ENCODE measurements at regions not wholly inside any gene's neighbourhood (a gene's known extent, or its start where the extent isn't known, plus 50 kb on each side); places are given as distances from the start of the nearest gene placed in this dataset.

GRCh38 chr14:54226103-54226502 is 170.7 kb upstream of the CDKN3 start:
- TF ChIP-seq EZH2 (IDR thresholded peaks at IDR 0.05; ENCODE audit: borderline replicate concordance) (no peak), EZH2phosphoT487 (IDR thresholded peaks at IDR 0.05; ENCODE audit: low read depth, severe bottlenecking, unreplicated experiment) (no peak)
- TF ChIP-seq, protein P1, sequence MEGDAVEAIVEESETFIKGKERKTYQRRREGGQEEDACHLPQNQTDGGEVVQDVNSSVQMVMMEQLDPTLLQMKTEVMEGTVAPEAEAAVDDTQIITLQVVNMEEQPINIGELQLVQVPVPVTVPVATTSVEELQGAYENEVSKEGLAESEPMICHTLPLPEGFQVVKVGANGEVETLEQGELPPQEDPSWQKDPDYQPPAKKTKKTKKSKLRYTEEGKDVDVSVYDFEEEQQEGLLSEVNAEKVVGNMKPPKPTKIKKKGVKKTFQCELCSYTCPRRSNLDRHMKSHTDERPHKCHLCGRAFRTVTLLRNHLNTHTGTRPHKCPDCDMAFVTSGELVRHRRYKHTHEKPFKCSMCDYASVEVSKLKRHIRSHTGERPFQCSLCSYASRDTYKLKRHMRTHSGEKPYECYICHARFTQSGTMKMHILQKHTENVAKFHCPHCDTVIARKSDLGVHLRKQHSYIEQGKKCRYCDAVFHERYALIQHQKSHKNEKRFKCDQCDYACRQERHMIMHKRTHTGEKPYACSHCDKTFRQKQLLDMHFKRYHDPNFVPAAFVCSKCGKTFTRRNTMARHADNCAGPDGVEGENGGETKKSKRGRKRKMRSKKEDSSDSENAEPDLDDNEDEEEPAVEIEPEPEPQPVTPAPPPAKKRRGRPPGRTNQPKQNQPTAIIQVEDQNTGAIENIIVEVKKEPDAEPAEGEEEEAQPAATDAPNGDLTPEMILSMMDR (IDR thresholded peaks at IDR 0.05; ENCODE audit: poor library complexity) = no peak
- Histone ChIP-seq H3K4me3 (no peak overlapping the region), H3K9me3 (ENCODE audit: low read depth) (no peaks in the 10 kb centered on the region), H3K4me2 (no peak overlapping the region), H3K27me3 (peaks cover 4% of the 10 kb centered on the region), H3K4me1 (ENCODE audit: insufficient read depth) (peaks cover 11% of the 10 kb centered on the region), H3K36me3 (replicated peaks; ENCODE audit: insufficient read depth, low read depth) (no peaks in the 10 kb centered on the region), H3K79me2 (no peaks in the 10 kb centered on the region), H4K20me1 (ENCODE audit: insufficient read depth, poor library complexity, severe bottlenecking) (no peaks in the 10 kb centered on the region), H2AFZ (no peak overlapping the region), H3K9me2 (replicated peaks; ENCODE audit: insufficient read depth) (no peaks in the 10 kb centered on the region), H3K27ac (no peak overlapping the region)
- no peak for DNase-seq (ENCODE audit: low spot score)
- WGBS (ENCODE audit: low lambda C conversion rate, missing lambda C conversion rate) = 85% methylated on average over 2 of the region's 2 CpGs

DNA sequence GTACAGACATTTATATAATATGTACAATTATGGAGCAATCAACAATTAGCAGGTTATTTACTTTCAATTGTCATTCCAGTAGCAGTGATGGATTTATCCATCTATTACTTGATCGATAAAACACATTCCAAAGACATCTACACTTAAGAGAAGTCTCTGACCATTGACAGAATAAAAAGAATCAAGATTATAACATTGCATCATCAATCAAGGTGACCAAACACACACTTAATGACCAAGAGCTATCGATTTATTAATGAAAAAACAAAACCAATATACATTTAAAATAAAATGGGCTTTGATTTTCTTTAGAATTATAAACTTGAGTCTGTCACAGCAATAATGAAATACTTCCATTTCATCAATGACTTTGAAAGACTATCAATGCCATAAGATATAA is 170.2 kb upstream of the CDKN3 start:
- H3K79me2 ChIP-seq = no peaks in the 10 kb centered on the region
- no peaks in the 10 kb centered on the region for H3K9me2 ChIP-seq (replicated peaks; ENCODE audit: insufficient read depth)
- peaks cover under 1% of the 10 kb centered on the region for H3K27me3 ChIP-seq
- no peaks in the 10 kb centered on the region for H4K20me1 ChIP-seq (ENCODE audit: insufficient read depth, poor library complexity, severe bottlenecking)
- TF ChIP-seq EZH2 (IDR thresholded peaks at IDR 0.05; ENCODE audit: borderline replicate concordance) (no peak), EZH2phosphoT487 (IDR thresholded peaks at IDR 0.05; ENCODE audit: low read depth, severe bottlenecking, unreplicated experiment) (no peak)
- TF ChIP-seq, protein P1 (IDR thresholded peaks at IDR 0.05; ENCODE audit: poor library complexity) = no peak
- H3K4me3 ChIP-seq = no peak overlapping the region
- no peak overlapping the region for H3K27ac ChIP-seq
- no peak overlapping the region for H2AFZ ChIP-seq
- no peaks in the 10 kb centered on the region for H3K9me3 ChIP-seq (ENCODE audit: low read depth)
- DNase-seq (ENCODE audit: low spot score) = no peak
- no peaks in the 10 kb centered on the region for H3K36me3 ChIP-seq (replicated peaks; ENCODE audit: insufficient read depth, low read depth)
- 94% methylated on average over 2 of the region's 2 CpGs for WGBS (ENCODE audit: low lambda C conversion rate, missing lambda C conversion rate)
- peaks cover 12% of the 10 kb centered on the region for H3K4me1 ChIP-seq (ENCODE audit: insufficient read depth)
- no peak overlapping the region for H3K4me2 ChIP-seq

GRCh38 chr14:54229136-54229535 is 167.7 kb upstream of the CDKN3 start:
- no peak overlapping the region for H2AFZ ChIP-seq
- no peak for DNase-seq (ENCODE audit: low spot score)
- 88% methylated on average over 1 of the region's 1 CpG for WGBS (ENCODE audit: low lambda C conversion rate, missing lambda C conversion rate)
- TF ChIP-seq EZH2phosphoT487 (IDR thresholded peaks at IDR 0.05; ENCODE audit: low read depth, severe bottlenecking, unreplicated experiment) (no peak), EZH2 (IDR thresholded peaks at IDR 0.05; ENCODE audit: borderline replicate concordance) (no peak)
- TF ChIP-seq, protein P1 (IDR thresholded peaks at IDR 0.05; ENCODE audit: poor library complexity) = no peak
- no peak overlapping the region for H3K27ac ChIP-seq
- no peak overlapping the region for H3K4me3 ChIP-seq
- peaks cover 12% of the 10 kb centered on the region for H3K4me1 ChIP-seq (ENCODE audit: insufficient read depth)
- H3K27me3 ChIP-seq = no peaks in the 10 kb centered on the region
- no peaks in the 10 kb centered on the region for H3K9me3 ChIP-seq (ENCODE audit: low read depth)
- H4K20me1 ChIP-seq (ENCODE audit: insufficient read depth, poor library complexity, severe bottlenecking) = no peaks in the 10 kb centered on the region
- H3K9me2 ChIP-seq (replicated peaks; ENCODE audit: insufficient read depth) = no peaks in the 10 kb centered on the region
- no peaks in the 10 kb centered on the region for H3K36me3 ChIP-seq (replicated peaks; ENCODE audit: insufficient read depth, low read depth)
- H3K79me2 ChIP-seq = no peaks in the 10 kb centered on the region
- no peak overlapping the region for H3K4me2 ChIP-seq

GRCh38 chr14:54230645-54231044 is 166.2 kb upstream of the CDKN3 start:
- Histone ChIP-seq H3K27ac (no peak overlapping the region), H3K36me3 (replicated peaks; ENCODE audit: insufficient read depth, low read depth) (no peaks in the 10 kb centered on the region), H3K27me3 (no peaks in the 10 kb centered on the region), H3K4me3 (no peak overlapping the region), H3K79me2 (no peaks in the 10 kb centered on the region), H3K4me1 (ENCODE audit: insufficient read depth) (peaks cover 7% of the 10 kb centered on the region), H3K9me3 (ENCODE audit: low read depth) (no peaks in the 10 kb centered on the region), H2AFZ (no peak overlapping the region), H3K4me2 (no peak overlapping the region), H3K9me2 (replicated peaks; ENCODE audit: insufficient read depth) (no peaks in the 10 kb centered on the region), H4K20me1 (ENCODE audit: insufficient read depth, poor library complexity, severe bottlenecking) (no peaks in the 10 kb centered on the region)
- DNase-seq (ENCODE audit: low spot score) = no peak
- 72% methylated on average over 1 of the region's 1 CpG for WGBS (ENCODE audit: low lambda C conversion rate, missing lambda C conversion rate)
- TF ChIP-seq EZH2 (IDR thresholded peaks at IDR 0.05; ENCODE audit: borderline replicate concordance) (no peak), EZH2phosphoT487 (IDR thresholded peaks at IDR 0.05; ENCODE audit: low read depth, severe bottlenecking, unreplicated experiment) (no peak)
- TF ChIP-seq, protein P1 (IDR thresholded peaks at IDR 0.05; ENCODE audit: poor library complexity) = no peak

Measured in hepatocyte (in vitro differentiated cells).